GM21786 (cell line): ENCODE measurements at regions not wholly inside any gene's neighbourhood (a gene's known extent, or its start where the extent isn't known, plus 50 kb on each side); places are given as distances from the start of the nearest gene placed in this dataset.
"Not testable (repeated sequence)": the region's sequence is repeated elsewhere in the genome, so short reads cannot be mapped to it uniquely, and the experiment has no call there.

Source experiments
- ATAC-seq: cut with Tn5 transposase; IDR thresholded peaks from one replicate; pipeline ENCODE4 v1.9.1; 2021; ENCODE audit not compliant: unreplicated experiment

DNA sequence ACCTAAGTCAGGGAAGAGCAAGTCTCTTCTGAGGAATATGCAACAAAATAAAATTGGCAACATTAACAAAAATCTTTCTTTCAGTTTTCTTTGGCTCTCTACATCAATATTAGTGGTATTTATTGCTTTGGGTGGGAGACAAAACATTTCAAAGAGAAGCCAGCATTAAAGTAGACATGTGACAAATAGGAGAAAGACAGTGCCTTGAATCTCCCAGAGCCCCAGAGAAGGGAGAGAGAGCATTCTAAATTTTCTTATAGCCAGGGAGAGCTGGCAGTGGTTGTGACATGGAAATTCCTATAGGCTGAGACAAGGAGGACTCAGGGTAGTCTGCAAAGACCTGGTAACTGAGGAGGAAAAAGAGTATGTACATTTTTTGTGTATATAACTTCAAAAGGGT is 79.4 kb upstream of the NREP start:
- ATAC-seq = no peak

- ATAC-seq = no peak
Measured at GRCh38 chr5:111834926-111835599, 78.1 kb upstream of the NREP start.

DNA sequence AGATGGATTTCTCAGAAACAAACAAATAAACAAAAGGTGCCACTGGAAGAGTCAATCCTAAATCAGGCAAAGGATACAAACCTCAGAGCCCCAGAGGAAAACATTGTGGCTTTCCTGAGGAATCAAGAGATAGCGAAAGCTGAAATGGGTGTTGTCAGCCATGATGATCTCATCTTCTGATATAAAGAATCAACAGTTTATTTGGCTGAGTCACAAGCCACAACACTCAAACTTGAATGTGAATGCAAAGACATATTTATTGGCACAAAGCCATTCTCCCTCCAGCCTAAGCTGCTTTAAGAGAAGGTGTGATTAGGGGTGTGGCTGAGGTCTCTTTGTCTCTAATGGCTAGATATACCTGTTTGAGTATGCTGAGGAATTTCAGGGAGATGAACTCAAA is 73.3 kb upstream of the NREP start:
- ATAC-seq = no peak

DNA sequence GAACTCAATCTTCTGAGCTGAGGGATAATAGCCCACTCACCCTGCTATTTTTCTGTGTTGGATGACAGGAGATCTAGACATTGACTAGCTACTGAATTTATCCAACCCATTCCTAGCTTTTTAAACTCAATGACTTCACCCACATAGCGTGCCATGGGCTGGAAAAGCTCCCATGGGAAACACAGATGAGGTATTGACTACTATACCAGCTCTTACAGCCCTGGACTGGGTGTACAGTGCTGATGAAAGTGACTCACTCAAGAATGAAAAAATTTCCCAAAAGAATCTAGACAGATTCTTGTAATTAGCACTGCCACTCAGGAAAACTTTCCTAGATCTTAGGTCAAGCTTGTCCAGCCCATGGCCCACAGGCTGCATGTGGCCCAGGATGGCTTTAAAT is 72.7 kb upstream of the NREP start:
- no peak for ATAC-seq

DNA sequence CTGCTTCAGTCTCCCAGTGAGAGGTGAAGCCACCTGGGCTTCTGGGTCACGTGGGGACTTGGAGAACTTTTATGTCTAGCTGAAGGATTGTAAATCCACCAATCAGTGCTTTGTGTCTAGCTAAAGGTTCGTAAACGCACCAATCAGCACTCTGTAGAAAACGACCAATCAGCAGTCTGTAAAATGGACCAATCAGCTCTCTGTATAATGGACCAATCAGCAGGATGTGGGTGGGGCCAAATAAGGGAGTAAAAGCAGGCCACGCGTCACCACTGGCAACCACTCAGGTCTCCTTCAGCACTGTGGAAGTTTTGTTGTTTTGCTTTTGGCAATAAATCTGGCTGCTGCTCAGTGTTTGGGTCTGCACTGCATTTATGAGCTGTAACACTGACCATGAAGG is 69.1 kb upstream of the NREP start:
- no peak for ATAC-seq

- no peak for ATAC-seq
Measured at GRCh38 chr5:111820072-111820471, 63.1 kb upstream of the NREP start.

DNA sequence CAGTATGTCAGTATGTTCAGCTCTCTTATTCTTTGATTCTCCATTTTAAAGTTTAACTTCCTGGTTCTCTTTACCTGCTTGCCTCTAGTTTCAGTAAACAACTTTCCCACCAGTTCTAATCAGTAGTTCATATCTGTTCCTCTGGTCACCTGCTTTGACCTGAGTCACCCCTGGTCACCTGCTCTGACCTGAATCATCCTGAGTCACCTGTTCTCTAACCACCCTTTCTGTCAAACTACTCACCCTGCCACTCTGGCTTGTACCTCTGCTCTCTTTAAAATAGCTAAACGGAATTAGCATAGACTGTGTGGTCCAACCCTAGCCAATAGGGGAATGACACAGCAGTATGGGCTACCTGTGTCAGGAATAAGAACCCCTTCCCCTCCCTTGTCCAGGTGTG is 62.0 kb upstream of the NREP start:
- not testable (repeated sequence) for ATAC-seq

DNA sequence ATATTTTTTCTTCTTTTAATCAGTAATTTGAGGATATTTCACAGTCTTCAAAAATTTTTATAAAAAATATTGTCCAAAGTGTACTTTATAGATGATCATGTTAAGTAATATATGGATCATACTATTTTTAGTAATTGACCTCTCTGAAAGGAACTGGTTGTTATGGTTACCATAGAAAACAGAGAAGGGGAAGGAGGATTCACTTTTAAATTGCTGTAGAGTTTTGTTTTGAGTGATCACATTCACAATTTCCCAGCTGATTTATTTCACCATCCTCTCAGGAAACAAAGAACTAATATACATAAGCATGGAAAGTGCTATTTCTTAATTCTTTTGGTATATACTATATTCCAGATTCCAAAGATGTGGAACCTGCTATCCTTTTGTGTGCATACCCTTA is 56.5 kb upstream of the NREP start:
- ATAC-seq = no peak

DNA sequence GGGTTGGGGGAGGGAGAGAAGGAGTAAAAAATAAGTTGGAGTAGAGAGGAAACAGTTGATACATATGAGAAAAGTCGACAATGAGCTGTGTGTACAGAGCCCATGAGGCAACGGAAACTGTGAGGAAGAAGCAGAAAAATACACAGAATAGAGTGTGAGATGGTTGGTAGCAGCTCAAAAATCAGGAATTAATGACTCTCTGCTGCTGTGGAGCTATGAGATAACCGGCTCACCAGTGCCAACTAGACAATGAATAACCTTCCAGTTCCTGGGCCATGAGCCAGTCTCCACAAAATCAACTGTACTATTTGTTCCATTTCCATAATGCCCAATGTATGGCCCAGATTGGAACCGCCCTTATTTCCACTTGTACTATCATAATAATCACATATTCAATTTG is 53.1 kb upstream of the NREP start:
- no peak for ATAC-seq
